GM12873 (cell line): ENCODE measurements at regions not wholly inside any gene's neighbourhood (a gene's known extent, or its start where the extent isn't known, plus 50 kb on each side); places are given as distances from the start of the nearest gene placed in this dataset.

Experiments used
- TF ChIP-seq, protein P1 (sequence below): IDR thresholded peaks from 2 replicates; pipeline ENCODE4 v1.5.1; 2012; ENCODE audit warnings: low read depth, mild to moderate bottlenecking, moderate library complexity, low read length, control low read depth; ENCODE audit not compliant: insufficient read depth; ENCODE audit errors: missing control alignments

DNA sequence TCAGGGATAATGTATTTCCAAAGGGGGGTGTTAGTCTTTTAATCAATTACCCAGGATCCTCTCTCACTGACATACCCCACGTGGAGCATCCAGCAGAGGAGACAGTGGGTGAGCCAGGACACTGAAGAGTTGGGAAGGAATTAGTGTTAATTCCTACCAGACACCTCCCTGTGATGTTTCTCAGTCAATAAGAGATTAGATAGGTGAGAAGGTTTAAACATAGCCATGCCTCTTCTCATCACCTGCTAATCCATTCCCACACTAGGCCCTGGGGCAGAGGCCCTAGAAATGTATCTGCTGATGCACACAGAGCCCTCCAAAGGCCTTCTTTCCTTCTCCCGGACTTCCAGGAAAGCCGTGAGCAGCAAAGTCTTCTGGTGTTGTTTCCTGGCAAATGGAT lies 363.6 kb upstream of the LARGE1 start:
- TF ChIP-seq, protein P1, sequence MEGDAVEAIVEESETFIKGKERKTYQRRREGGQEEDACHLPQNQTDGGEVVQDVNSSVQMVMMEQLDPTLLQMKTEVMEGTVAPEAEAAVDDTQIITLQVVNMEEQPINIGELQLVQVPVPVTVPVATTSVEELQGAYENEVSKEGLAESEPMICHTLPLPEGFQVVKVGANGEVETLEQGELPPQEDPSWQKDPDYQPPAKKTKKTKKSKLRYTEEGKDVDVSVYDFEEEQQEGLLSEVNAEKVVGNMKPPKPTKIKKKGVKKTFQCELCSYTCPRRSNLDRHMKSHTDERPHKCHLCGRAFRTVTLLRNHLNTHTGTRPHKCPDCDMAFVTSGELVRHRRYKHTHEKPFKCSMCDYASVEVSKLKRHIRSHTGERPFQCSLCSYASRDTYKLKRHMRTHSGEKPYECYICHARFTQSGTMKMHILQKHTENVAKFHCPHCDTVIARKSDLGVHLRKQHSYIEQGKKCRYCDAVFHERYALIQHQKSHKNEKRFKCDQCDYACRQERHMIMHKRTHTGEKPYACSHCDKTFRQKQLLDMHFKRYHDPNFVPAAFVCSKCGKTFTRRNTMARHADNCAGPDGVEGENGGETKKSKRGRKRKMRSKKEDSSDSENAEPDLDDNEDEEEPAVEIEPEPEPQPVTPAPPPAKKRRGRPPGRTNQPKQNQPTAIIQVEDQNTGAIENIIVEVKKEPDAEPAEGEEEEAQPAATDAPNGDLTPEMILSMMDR, result no peak

DNA sequence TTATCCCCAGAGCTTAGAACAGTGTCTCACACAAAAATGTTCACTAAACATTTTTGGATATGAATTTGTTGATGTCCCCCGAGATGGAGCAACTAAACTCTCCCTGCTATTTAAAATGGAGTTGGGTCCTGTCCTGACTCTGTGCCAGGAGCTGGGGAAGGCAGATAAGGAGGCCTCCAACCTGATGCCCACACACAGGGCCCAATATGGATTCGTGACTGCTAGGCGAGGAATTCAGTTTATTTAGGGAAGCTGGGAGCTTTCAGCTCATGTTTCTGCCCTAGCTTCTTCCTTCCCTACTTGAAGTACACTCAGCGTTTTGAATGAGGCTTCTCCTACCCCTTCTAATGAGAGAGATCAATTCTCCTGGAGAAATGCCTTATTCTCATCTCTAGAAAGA lies 373.0 kb upstream of the LARGE1 start:
- TF ChIP-seq, protein P1, result no peak

DNA sequence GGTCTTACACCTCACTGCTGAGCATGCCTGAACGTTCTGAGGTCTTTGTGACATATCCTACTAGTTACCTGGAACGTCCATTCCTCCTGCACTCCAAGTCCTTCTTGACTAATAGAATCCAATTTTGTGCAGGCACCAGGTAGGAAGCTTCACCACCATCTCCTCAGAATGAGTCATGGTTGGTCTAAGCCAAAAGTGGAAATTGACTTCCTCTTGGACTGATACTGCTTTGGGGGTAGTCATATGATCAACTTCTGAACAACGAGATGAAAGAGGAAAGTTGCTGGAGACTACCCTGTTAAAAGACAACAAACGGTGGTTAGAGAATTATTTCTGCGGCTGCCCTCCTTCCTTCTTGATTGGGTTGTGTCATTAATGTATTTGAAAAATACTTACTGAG lies 374.2 kb upstream of the LARGE1 start:
- TF ChIP-seq, protein P1, result no peak

DNA sequence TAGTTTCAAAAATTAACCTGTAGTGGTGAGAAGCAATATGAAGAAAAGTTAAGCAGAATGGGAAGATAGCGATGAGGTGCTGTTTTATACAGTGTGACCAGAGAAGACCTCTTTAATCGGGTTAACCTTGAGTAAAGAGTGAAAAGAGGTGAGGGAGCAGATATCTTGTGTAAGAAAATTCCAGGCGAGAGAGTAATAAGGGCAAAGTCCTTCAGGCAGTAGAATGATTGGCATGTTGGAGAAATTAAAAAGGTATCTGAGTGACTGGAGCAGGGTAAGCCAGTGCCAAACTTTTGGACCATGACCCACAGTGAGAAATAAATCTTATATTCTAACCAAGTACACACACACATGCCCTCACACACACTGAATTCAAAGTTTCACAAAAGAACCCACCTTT lies 374.7 kb upstream of the LARGE1 start:
- TF ChIP-seq, protein P1, result no peak

DNA sequence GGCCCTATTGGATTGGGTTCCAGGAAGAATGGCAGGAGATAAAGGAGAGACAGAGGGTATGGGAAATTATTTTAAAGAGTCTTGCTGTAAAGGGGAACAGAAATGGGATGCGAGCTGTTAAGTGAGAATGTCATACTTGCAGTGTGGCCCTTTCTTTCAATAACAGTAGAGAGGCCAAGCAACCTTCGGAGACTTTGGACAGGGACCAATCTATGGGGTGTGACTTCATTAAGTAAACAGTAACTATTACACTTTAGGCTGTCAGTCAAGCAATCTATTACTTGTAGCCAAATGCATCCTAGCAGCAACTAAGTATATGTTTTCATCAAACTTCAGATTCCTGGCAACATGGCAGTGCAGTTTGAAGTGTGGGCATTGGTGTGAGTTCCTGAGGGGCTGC lies 376.2 kb upstream of the LARGE1 start:
- TF ChIP-seq, protein P1, result no peak

DNA sequence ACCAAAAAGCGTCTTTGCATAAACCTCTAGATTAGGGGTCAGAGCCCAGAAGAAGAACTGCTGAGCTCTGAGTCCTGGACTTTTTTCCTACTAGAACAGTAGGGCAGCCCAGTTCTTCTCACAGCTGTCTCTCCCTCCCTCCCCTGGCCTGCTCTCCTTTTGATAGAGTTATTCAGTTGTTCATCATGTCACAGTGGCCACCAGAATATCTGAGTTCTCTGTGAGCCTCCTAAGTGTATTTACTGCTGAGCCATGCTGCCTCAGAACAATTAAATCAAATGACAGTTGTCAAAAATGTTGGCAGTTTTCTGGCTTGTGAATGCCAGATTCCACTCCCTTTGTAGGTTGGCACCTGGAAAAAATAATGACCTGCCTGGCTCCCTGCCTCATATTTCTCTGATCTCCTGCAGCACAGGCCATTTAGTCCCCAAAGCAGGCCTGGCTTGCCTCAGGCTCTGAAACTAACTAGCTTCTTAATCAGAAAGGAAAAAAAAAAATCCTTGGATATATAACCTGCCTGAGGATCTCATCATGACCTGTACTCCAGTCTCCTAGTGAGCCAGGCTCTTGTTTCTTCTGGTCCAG lies 377.4 kb upstream of the LARGE1 start:
- TF ChIP-seq, protein P1, result no peak

DNA sequence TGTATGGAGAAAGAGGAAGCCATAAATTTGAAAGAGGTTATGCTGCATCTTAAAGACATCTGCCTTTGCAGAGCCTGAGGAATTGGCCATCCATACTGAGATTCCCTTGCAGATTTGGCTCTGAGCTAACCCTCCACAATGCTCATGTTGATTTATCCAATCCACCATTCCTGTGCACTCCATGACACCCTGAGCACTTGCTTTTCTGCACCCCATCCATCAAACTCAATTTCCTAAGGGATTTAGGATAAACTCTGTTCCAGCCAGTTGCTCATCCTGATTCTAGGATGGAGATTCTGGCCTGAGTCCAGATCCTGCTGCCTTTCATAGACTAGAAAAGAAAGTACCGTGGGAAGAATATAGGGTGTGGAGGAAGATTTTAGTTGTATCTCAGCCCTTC lies 379.2 kb upstream of the LARGE1 start:
- TF ChIP-seq, protein P1, result no peak
